B cell (primary cell): ENCODE measurements at regions not wholly inside any gene's neighbourhood (a gene's known extent, or its start where the extent isn't known, plus 50 kb on each side); places are given as distances from the start of the nearest gene placed in this dataset.

ENCODE experiments used
- ATAC-seq: fragments of 200-7000 bp; cut with Tn5 transposase; one replicate; pipeline ENCODE4 v1.10.0; 2021; ENCODE audit warnings: low read depth, mild to moderate bottlenecking, moderate number of reproducible peaks, moderate library complexity
- CTCF ChIA-PET: fragments of 350-600 bp; sonication (Branson Sonifier 250); formaldehyde crosslinking; loops from one replicate; lab custom pipeline; 2021; ENCODE audit warnings: antibody characterized with exemption, inconsistent platforms; lab: Charles Lee
- POLR2A ChIA-PET: fragments of 350-600 bp; sonication (Branson Sonifier 250); formaldehyde crosslinking; loops from one replicate; lab custom pipeline; 2021; ENCODE audit warnings: antibody characterized with exemption; lab: Charles Lee
- DNase-seq: peaks from one replicate; pipeline ENCODE4 v3.0.0; 2013
- H2AFZ ChIP-seq: 2 replicates; pipeline ENCODE4 v1.6.1; 2012; ENCODE audit warnings: mild to moderate bottlenecking, low read depth, low read length; ENCODE audit not compliant: insufficient read depth, poor library complexity, severe bottlenecking
- H3K27ac ChIP-seq, 2 donors: 1 replicate in 1 of 2; 2 replicates in 1 of 2; pipeline ENCODE4 v1.5.1; 2012 to 2013; ENCODE audit warnings: low read length in 2 of 2, mild to moderate bottlenecking in 2 of 2, moderate library complexity in 1 of 2
- H3K27me3 ChIP-seq, 4 experiments: fragments of 200-600 bp in 1 of 4; sonication (generic) in 1 of 4; replicated peaks in 1 of 4; 1 replicate in 2 of 4; 2 replicates in 2 of 4; pipeline versions ENCODE4 v1.6.1 to v1.7.0; 2013 to 2016; ENCODE audit warnings: low read length in 3 of 4, mild to moderate bottlenecking in 2 of 4, mixed read lengths in 1 of 4, moderate library complexity in 1 of 4; ENCODE audit not compliant: insufficient read depth in 4 of 4, control insufficient read depth in 3 of 4; ENCODE audit errors: control extremely low read depth in 1 of 4
- H3K36me3 ChIP-seq, 2 experiments: replicated peaks in 1 of 2; 1 replicate in 1 of 2; 2 replicates in 1 of 2; pipeline versions ENCODE4 v1.6.1 to v1.7.1; 2013; ENCODE audit warnings: low read length in 1 of 2; ENCODE audit not compliant: insufficient read depth in 2 of 2, control insufficient read depth in 1 of 2; ENCODE audit errors: control extremely low read depth in 1 of 2, extremely low read depth in 1 of 2
- H3K4me1 ChIP-seq, 2 donors: fragments of 200-600 bp in 1 of 2; sonication (generic) in 1 of 2; 1 replicate in 1 of 2; 2 replicates in 1 of 2; pipeline versions ENCODE4 v1.5.1 to v1.6.1; 2013 to 2017; ENCODE audit warnings: low read length in 2 of 2; ENCODE audit not compliant: control insufficient read depth in 2 of 2, insufficient read depth in 2 of 2
- H3K4me2 ChIP-seq: replicated peaks from 2 replicates; pipeline ENCODE3; 2012; ENCODE audit warnings: mild to moderate bottlenecking, low read depth, low read length; ENCODE audit not compliant: poor library complexity, severe bottlenecking
- H3K4me3 ChIP-seq, 5 experiments: fragments of 200-600 bp in 1 of 5; sonication (generic) in 1 of 5; 1 replicate in 3 of 5; 2 replicates in 2 of 5; pipeline versions ENCODE4 v1.5.1 to v1.7.0; 2011 to 2016; ENCODE audit warnings: low read length in 4 of 5, mild to moderate bottlenecking in 4 of 5, low read depth in 2 of 5, control low read depth in 1 of 5, moderate library complexity in 1 of 5; ENCODE audit not compliant: insufficient read depth in 1 of 5; ENCODE audit errors: control extremely low read depth in 1 of 5, extremely low read depth in 1 of 5
- H3K79me2 ChIP-seq: fragments of 200-600 bp; sonication (generic); one replicate; pipeline ENCODE4 v1.6.0; 2016; ENCODE audit warnings: low read length; ENCODE audit not compliant: control insufficient read depth, insufficient read depth
- H3K9ac ChIP-seq: fragments of 200-600 bp; sonication (generic); 2 replicates; pipeline ENCODE4 v1.6.1; 2017; ENCODE audit warnings: mild to moderate bottlenecking, low read length, moderate library complexity
- H3K9me3 ChIP-seq, 3 donors: one replicate each; pipeline versions ENCODE4 v1.6.1 to v1.7.1; 2013; ENCODE audit warnings: low read length in 2 of 3; ENCODE audit not compliant: control insufficient read depth in 2 of 3, insufficient read depth in 1 of 3; ENCODE audit errors: control extremely low read depth in 1 of 3
- H4K20me1 ChIP-seq: 2 replicates; pipeline ENCODE4 v1.6.0; 2012; ENCODE audit warnings: mild to moderate bottlenecking, low read length; ENCODE audit not compliant: insufficient read depth, control insufficient read depth, poor library complexity, severe bottlenecking
- H3K27ac Mint-ChIP-seq: one replicate; pipeline ENCODE4 v1.8.0; 2021; ENCODE audit warnings: mixed read lengths
- H3K27me3 Mint-ChIP-seq: one replicate; pipeline ENCODE4 v1.8.0; 2021; ENCODE audit warnings: mixed read lengths
- H3K4me1 Mint-ChIP-seq: one replicate; pipeline ENCODE4 v1.8.0; 2021; ENCODE audit warnings: mixed read lengths
- H3K4me3 Mint-ChIP-seq: one replicate; pipeline ENCODE4 v1.8.0; 2021; ENCODE audit warnings: mixed read lengths
- H3K9me3 Mint-ChIP-seq: one replicate; pipeline ENCODE4 v1.8.0; 2022; ENCODE audit warnings: mixed read lengths; ENCODE audit not compliant: insufficient read depth
- CTCF ChIP-seq: fragments of 200-600 bp; IDR thresholded peaks from one replicate; pipeline ENCODE4 v1.8.0; 2022; ENCODE audit warnings: antibody characterized with exemption, mild to moderate bottlenecking
- EZH2 ChIP-seq: IDR thresholded peaks from 2 replicates; pipeline ENCODE4 v1.6.1; 2012; ENCODE audit warnings: borderline replicate concordance, low read depth, mild to moderate bottlenecking, moderate library complexity, low read length; ENCODE audit not compliant: insufficient read depth, poor library complexity, severe bottlenecking
- WGBS: methylation state at CpG from one replicate; pipeline ENCODE4 v1.1.5; 2013; ENCODE audit warnings: missing lambda C conversion rate; ENCODE audit not compliant: insufficient coverage; 5-methylcytosine and 5-hydroxymethylcytosine counted together
- intact Hi-C: fragments of 100-400 bp; cut with micrococcal nuclease; formaldehyde crosslinking; loops from one replicate; pipeline ENCODE4 v1.10.0; 2022

- H3K79me2 ChIP-seq = no peaks in the 10 kb centered on the region
- no peak for ATAC-seq
- 93% methylated on average over 2 of the region's 2 CpGs for WGBS
- no peaks in the 10 kb centered on the region for H3K36me3 ChIP-seq
- H3K4me1 ChIP-seq = no peaks in the 10 kb centered on the region
- no peaks in the 10 kb centered on the region for H3K9me3 ChIP-seq
- Mint-ChIP-seq H3K4me1 (peaks cover 7% of the 10 kb centered on the region), H3K4me3 (no peak overlapping the region), H3K27me3 (peaks cover 21% of the 10 kb centered on the region), H3K9me3 (peaks cover under 1% of the 10 kb centered on the region), H3K27ac (no peak overlapping the region)
- CTCF ChIA-PET = interaction anchor here (1.0 to 3.3 kb wide), 7 partner anchors 12 to 911 kb away, joined by 3 to 20 read pairs (median 4); no protein-coding TSS in a partner anchor
- intact Hi-C loops = no loop called here
- H2AFZ ChIP-seq = no peak overlapping the region
- TF ChIP-seq CTCF (no peak), EZH2 (no peak)
- H3K27me3 ChIP-seq = no peaks in the 10 kb centered on the region
- no peaks in the 10 kb centered on the region for H4K20me1 ChIP-seq
- H3K9ac ChIP-seq = no peak overlapping the region
- DNase-seq = no peak
- no peak overlapping the region for H3K4me3 ChIP-seq
- no peak overlapping the region for H3K27ac ChIP-seq
- no peak overlapping the region for H3K4me2 ChIP-seq
- POLR2A ChIA-PET = no interaction called here
These were observed 96.6 kb upstream of the PCED1B start for GRCh38 chr12:46982629-46983392.

- no peaks in the 10 kb centered on the region for H3K9me3 ChIP-seq
- peak; percentile 3 for DNase-seq
- CTCF ChIA-PET = interaction anchor here (1.0 to 3.3 kb wide), 8 partner anchors 12 to 911 kb away, joined by 3 to 20 read pairs (median 4); no protein-coding TSS in a partner anchor
- H2AFZ ChIP-seq = no peak overlapping the region
- no peak overlapping the region for H3K4me2 ChIP-seq
- H3K9ac ChIP-seq = no peak overlapping the region
- no peaks in the 10 kb centered on the region for H3K27me3 ChIP-seq
- Mint-ChIP-seq H3K9me3 (peaks cover 2% of the 10 kb centered on the region), H3K4me1 (peaks cover 7% of the 10 kb centered on the region), H3K4me3 (no peak overlapping the region), H3K27ac (no peak overlapping the region), H3K27me3 (peaks cover 23% of the 10 kb centered on the region)
- POLR2A ChIA-PET = no interaction called here
- 17% methylated on average over 2 of the region's 2 CpGs for WGBS
- H3K4me3 ChIP-seq = no peak overlapping the region
- no peak overlapping the region for H3K27ac ChIP-seq
- ATAC-seq = no peak
- intact Hi-C loops = no loop called here
- no peaks in the 10 kb centered on the region for H3K4me1 ChIP-seq
- H4K20me1 ChIP-seq = no peaks in the 10 kb centered on the region
- no peaks in the 10 kb centered on the region for H3K79me2 ChIP-seq
- TF ChIP-seq EZH2 = no peak
- TF ChIP-seq CTCF = no peak
- H3K36me3 ChIP-seq = no peaks in the 10 kb centered on the region
These were observed 96.0 kb upstream of the PCED1B start for GRCh38 chr12:46983393-46983793.
